Small intestine (tissue), 7 donors: ENCODE measurements at regions not wholly inside any gene's neighbourhood (a gene's known extent, or its start where the extent isn't known, plus 50 kb on each side); places are given as distances from the start of the nearest gene placed in this dataset.

ENCODE experiments used
- DNase-seq, 2 donors: peaks; one replicate each; pipeline versions ENCODE4 v3.0.0 to v3.0.0-alpha.2; 2013
- FAIRE-seq: peaks from 2 replicates; lab custom pipeline; 2012; peaks lifted over from hg19 to GRCh38; lab: Jason Lieb, UNC
- H3K27ac ChIP-seq, 3 donors: one replicate each; pipeline ENCODE4 v1.5.1; 2013; ENCODE audit warnings: low read length in 2 of 3, mild to moderate bottlenecking in 2 of 3, control low read depth in 1 of 3, inconsistent platforms in 1 of 3, low read depth in 1 of 3, moderate library complexity in 1 of 3
- H3K27me3 ChIP-seq, 3 donors: one replicate each; pipeline ENCODE4 v1.6.1; 2013; ENCODE audit warnings: low read length in 3 of 3, inconsistent platforms in 1 of 3; ENCODE audit not compliant: control insufficient read depth in 3 of 3, insufficient read depth in 3 of 3
- H3K36me3 ChIP-seq, 3 donors: one replicate each; pipeline ENCODE4 v1.6.1; 2013; ENCODE audit warnings: low read length in 3 of 3, inconsistent platforms in 1 of 3, low read depth in 1 of 3, mild to moderate bottlenecking in 1 of 3, moderate library complexity in 1 of 3; ENCODE audit not compliant: control insufficient read depth in 3 of 3, insufficient read depth in 2 of 3
- H3K4me1 ChIP-seq, 3 donors: one replicate each; pipeline ENCODE4 v1.6.1; 2013; ENCODE audit warnings: low read length in 2 of 3, inconsistent platforms in 1 of 3, low read depth in 1 of 3, mild to moderate bottlenecking in 1 of 3, moderate library complexity in 1 of 3; ENCODE audit not compliant: control insufficient read depth in 3 of 3, insufficient read depth in 2 of 3
- H3K4me3 ChIP-seq, 3 donors: one replicate each; pipeline ENCODE4 v1.5.1; 2013; ENCODE audit warnings: low read length in 3 of 3, control low read depth in 1 of 3, inconsistent platforms in 1 of 3, low read depth in 1 of 3, mild to moderate bottlenecking in 1 of 3, moderate library complexity in 1 of 3
- H3K9me3 ChIP-seq, 2 donors: one replicate each; pipeline ENCODE4 v1.6.1; 2013; ENCODE audit warnings: low read depth in 1 of 2, low read length in 1 of 2; ENCODE audit not compliant: control insufficient read depth in 2 of 2, insufficient read depth in 1 of 2
- WGBS, 3 donors: extraction: QIAGEN DNeasy Blood & Tissue Kit; methylation state at CpG; one replicate each; pipeline ENCODE4 v1.1.7; 2013; 5-methylcytosine and 5-hydroxymethylcytosine counted together
- donor health status: healthy with polysubstance abuse.
- donor health status: control.
- donor health status: control.
- donor health status: Bipolar disorder and iron deficiency.
- donor health status: healthy.

- Histone ChIP-seq H3K4me3 (no peak overlapping the region), H3K4me1 (no peaks in the 10 kb centered on the region), H3K9me3 (no peaks in the 10 kb centered on the region), H3K27me3 (peaks cover 0 to under 1% (median 0%) of the 10 kb centered on the region in 3 donors), H3K27ac (no peak overlapping the region), H3K36me3 (no peaks in the 10 kb centered on the region)
- FAIRE-seq (no peak), DNase-seq (no peak)
- WGBS, 3 donors = 82 to 84% (median 83%) methylated on average over 1 of the region's 1 CpG
Measured at GRCh38 chr11:32039149-32039548, 51.7 kb upstream of the RCN1 start.

DNA sequence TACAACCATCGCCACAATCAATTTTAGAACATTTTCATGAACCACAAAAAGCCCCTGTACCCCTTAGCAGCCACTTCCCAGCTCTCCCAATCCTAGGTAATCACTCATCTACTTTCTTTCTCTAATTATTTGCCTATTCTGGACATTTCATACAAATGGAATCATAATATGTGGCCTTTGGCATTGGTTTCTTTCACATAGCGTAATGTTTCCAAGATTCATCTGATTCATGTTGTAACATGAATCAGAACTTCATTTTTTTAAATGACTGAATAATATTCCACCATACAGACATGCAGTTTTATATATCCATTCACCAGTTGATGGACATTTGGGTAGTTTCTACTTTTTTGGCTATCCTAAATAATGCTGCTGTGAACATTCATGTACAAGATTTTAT, 56.2 kb upstream of the RCN1 start:
- FAIRE-seq = no peak
- no peak overlapping the region for H3K4me3 ChIP-seq
- H3K27me3 ChIP-seq = peaks cover 0 to 4% (median 0%) of the 10 kb centered on the region in 3 donors
- 93 to 94% (median 94%) methylated on average over 2 of the region's 2 CpGs for WGBS, 3 donors
- no peak overlapping the region for H3K27ac ChIP-seq
- H3K36me3 ChIP-seq = no peaks in the 10 kb centered on the region
- no peaks in the 10 kb centered on the region for H3K4me1 ChIP-seq
- DNase-seq = no peak
- H3K9me3 ChIP-seq = no peaks in the 10 kb centered on the region

- FAIRE-seq = no peak
- Histone ChIP-seq H3K9me3 (no peaks in the 10 kb centered on the region), H3K27me3 (peaks cover 0 to 6% (median 0%) of the 10 kb centered on the region in 3 donors), H3K27ac (no peak overlapping the region), H3K4me1 (no peaks in the 10 kb centered on the region), H3K4me3 (no peak overlapping the region), H3K36me3 (no peaks in the 10 kb centered on the region)
- 95 to 100% (median 96%) methylated on average over 1 of the region's 1 CpG for WGBS, 3 donors
- no peak for DNase-seq
Measured at GRCh38 chr11:32034149-32034548, 56.7 kb upstream of the RCN1 start.

DNA sequence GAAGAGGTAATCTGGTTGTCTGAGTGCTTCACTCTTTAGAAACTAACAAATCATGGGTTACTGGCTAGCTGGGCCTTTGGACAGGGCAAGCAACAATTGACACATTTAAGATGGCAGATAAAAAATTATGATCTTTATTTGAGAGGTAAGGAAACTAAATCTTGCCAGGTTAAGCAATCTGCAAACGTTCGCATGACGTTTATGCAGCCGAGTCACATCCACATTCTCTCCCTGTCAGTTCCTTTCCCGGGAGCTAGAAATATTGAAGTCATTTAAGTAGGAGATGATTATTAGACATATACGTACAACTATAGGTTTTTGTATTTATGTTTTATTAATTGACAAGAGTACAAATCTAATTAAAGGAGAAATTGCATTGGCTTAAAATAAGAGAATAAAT, 57.4 kb upstream of the RCN1 start:
- WGBS, 3 donors = 82 to 84% (median 84%) methylated on average over 6 of the region's 6 CpGs
- FAIRE-seq (no peak), DNase-seq (no peak)
- Histone ChIP-seq H3K4me1 (no peaks in the 10 kb centered on the region), H3K9me3 (no peaks in the 10 kb centered on the region), H3K27ac (no peak overlapping the region), H3K27me3 (peaks cover 0 to 6% (median 0%) of the 10 kb centered on the region in 3 donors), H3K36me3 (no peaks in the 10 kb centered on the region), H3K4me3 (no peak overlapping the region)

DNA sequence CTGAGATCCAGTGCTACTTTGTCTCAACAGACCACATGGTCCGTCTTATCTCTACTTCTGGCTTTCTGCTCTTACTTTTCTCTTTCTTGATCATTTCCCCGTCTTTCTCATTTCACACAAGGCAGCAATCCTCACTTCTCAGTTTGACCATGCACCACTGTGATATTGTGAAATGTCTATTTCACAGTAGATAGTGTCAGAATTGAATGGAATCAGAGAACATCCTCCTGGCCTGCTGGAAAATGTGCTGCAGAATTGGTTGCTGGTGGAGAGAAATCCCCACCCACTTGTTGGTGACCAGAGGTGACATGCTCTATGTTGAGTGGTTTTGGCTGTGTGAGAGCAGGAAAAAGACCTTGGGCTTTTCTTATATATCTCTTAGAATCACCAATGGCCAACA, 57.8 kb upstream of the RCN1 start:
- no peaks in the 10 kb centered on the region for H3K9me3 ChIP-seq
- 56 to 76% (median 64%) methylated on average over 2 of the region's 2 CpGs for WGBS, 3 donors
- no peaks in the 10 kb centered on the region for H3K4me1 ChIP-seq
- DNase-seq (no peak), FAIRE-seq (no peak)
- peaks cover 0 to 6% (median 0%) of the 10 kb centered on the region in 3 donors for H3K27me3 ChIP-seq
- no peaks in the 10 kb centered on the region for H3K36me3 ChIP-seq
- no peak overlapping the region for H3K27ac ChIP-seq
- no peak overlapping the region for H3K4me3 ChIP-seq

DNA sequence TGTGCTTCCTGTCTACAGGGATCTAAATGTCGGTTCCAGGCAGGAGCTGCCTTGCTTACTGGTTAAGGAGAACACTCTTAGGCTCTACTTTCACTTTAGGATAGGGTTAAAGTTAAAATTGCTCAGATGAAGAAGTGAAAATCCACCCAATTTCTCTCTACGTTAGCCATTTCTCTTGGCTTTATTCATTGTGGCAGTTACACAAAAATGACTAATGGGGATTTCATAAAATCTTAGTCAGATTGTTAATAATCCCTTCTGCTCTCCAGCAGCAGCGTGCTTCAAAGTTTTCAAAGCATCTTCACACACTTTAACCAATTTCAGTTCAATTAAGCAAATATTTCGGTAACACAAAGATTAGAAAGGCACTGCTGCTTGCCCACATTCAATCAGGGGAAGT, 58.4 kb upstream of the RCN1 start:
- no peak for DNase-seq
- H3K9me3 ChIP-seq = no peaks in the 10 kb centered on the region
- H3K27ac ChIP-seq = no peak overlapping the region
- no peaks in the 10 kb centered on the region for H3K36me3 ChIP-seq
- H3K27me3 ChIP-seq = peaks cover 0 to 6% (median 0%) of the 10 kb centered on the region in 3 donors
- 42 to 68% (median 50%) methylated on average over 4 of the region's 4 CpGs for WGBS, 3 donors
- H3K4me3 ChIP-seq = no peak overlapping the region
- H3K4me1 ChIP-seq = no peaks in the 10 kb centered on the region
- no peak for FAIRE-seq

DNA sequence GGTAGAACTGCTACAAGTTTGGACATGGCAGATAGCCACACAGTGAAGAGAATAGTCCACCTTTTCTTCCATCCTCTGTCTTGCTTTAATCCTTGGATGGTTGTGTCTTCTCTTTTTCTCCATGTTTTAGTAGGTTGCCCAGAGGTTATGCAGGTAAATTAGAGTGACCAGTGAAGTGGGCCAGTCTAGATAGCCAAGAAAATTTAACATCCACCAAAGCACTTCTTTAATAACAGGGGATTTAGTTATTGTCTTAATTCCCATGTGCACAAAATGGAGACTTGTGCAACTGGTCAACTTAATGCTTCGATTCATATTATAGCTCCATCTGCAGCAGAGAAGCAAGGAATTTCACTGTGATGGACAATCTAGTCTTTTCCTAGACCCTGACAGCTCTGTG, 58.8 kb upstream of the RCN1 start:
- no peaks in the 10 kb centered on the region for H3K36me3 ChIP-seq
- 79 to 91% (median 90%) methylated on average over 1 of the region's 1 CpG for whole genome bisulfite sequencing, 3 donors
- H3K4me1 ChIP-seq = no peaks in the 10 kb centered on the region
- no peak overlapping the region for H3K4me3 ChIP-seq
- peaks cover 0 to 6% (median 0%) of the 10 kb centered on the region in 3 donors for H3K27me3 ChIP-seq
- H3K27ac ChIP-seq = no peak overlapping the region
- no peaks in the 10 kb centered on the region for H3K9me3 ChIP-seq
- no peak for DNase-seq
- no peak for FAIRE-seq

DNA sequence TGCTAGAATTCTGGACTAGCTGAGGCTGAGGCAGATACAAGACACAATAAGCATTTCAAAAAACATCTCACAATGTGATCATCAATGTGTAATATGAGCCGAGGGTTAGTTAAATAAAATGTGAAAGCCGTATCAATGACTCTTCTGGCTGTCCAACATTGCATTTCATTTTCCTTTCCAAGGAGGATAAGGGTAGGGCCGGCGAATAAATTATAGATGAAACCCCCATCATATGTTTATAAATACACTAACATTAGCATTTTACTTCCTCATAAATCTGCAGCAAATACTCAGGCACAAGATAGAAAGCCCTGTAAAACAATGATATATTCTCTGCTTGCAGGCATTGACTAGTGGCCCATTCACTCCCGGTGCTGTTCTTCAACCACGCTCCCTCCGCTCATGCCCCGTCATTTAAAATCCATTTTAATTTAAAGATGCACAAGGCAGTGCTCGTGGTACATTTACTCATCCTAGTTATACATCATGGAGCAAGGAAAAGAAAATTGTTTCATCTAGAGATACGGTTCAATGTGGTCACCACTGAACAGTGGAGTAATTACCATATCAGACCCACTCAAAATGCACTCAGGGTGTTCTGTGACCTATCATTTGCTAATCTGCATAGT, 59.9 kb upstream of the RCN1 start:
- Histone ChIP-seq H3K4me1 (no peaks in the 10 kb centered on the region), H3K9me3 (no peaks in the 10 kb centered on the region), H3K27me3 (peaks cover 0 to 6% (median 0%) of the 10 kb centered on the region in 3 donors), H3K36me3 (no peaks in the 10 kb centered on the region), H3K4me3 (no peak overlapping the region), H3K27ac (no peak overlapping the region)
- DNase-seq (no peak), FAIRE-seq (no peak)
- 81 to 84% (median 81%) methylated on average over 10 of the region's 10 CpGs for WGBS, 3 donors

- H3K27me3 ChIP-seq = peaks cover 0 to 6% (median 0%) of the 10 kb centered on the region in 3 donors
- no peak overlapping the region for H3K4me3 ChIP-seq
- no peaks in the 10 kb centered on the region for H3K9me3 ChIP-seq
- H3K4me1 ChIP-seq = no peaks in the 10 kb centered on the region
- FAIRE-seq = no peak
- no peaks in the 10 kb centered on the region for H3K36me3 ChIP-seq
- 79 to 89% (median 89%) methylated on average over 4 of the region's 4 CpGs for WGBS, 3 donors
- DNase-seq = no peak
- H3K27ac ChIP-seq = no peak overlapping the region
Measured at GRCh38 chr11:32029721-32030120, 61.2 kb upstream of the RCN1 start.
